Endothelial cell of umbilical vein (primary cell): ENCODE measurements at regions not wholly inside any gene's neighbourhood (a gene's known extent, or its start where the extent isn't known, plus 50 kb on each side); places are given as distances from the start of the nearest gene placed in this dataset.

Source experiments
- BruUV-seq: library from RNA; stranded (reverse); fragments of 400-500 nt; replicated peaks from 2 replicates; lab custom pipeline; 2021; lab: Mats Ljungman, UMichigan
- CTCF ChIA-PET: fragments of 300-600, 350-600 bp; sonication (Branson Sonifier 250); formaldehyde crosslinking; loops from one replicate; lab custom pipeline; 2021; ENCODE audit warnings: antibody characterized with exemption, inconsistent platforms; lab: Charles Lee
- POLR2A ChIA-PET: fragments of 300-600, 350-600 bp; sonication (Branson Sonifier 250); formaldehyde crosslinking; loops from one replicate; lab custom pipeline; 2021; ENCODE audit warnings: antibody characterized with exemption, inconsistent platforms; lab: Charles Lee
- DNase-seq: peaks from one replicate; pipeline ENCODE4 v3.0.0-alpha.2; 2011; ENCODE audit warnings: low read depth, low spot score
- FAIRE-seq: peaks from 2 replicates; lab custom pipeline; 2011; peaks lifted over from hg19 to GRCh38; lab: Jason Lieb, UNC
- H2AFZ ChIP-seq: 2 replicates; pipeline ENCODE4 v1.6.0; 2012; ENCODE audit warnings: low read depth, low read length, control low read depth, inconsistent platforms
- H3K27ac ChIP-seq: 2 replicates; pipeline ENCODE4 v1.5.1; 2011; ENCODE audit warnings: low read depth, mild to moderate bottlenecking, control low read depth, low read length, moderate library complexity; ENCODE audit not compliant: insufficient read depth
- H3K27me3 ChIP-seq, 2 experiments: 2 replicates each; pipeline versions ENCODE4 v1.6.0 to v1.6.1; 2011; ENCODE audit warnings: low read length in 2 of 2, mixed read lengths in 1 of 2; ENCODE audit not compliant: control insufficient read depth in 2 of 2, insufficient read depth in 2 of 2
- H3K36me3 ChIP-seq, 2 experiments: 2 replicates in 1 of 2; 3 replicates in 1 of 2; pipeline ENCODE4 v1.5.1; 2011; ENCODE audit warnings: low read length in 2 of 2, mild to moderate bottlenecking in 1 of 2, moderate library complexity in 1 of 2; ENCODE audit not compliant: control insufficient read depth in 2 of 2, insufficient read depth in 2 of 2; ENCODE audit errors: extremely low read depth in 1 of 2
- H3K4me1 ChIP-seq: 3 replicates; pipeline ENCODE4 v1.5.1; 2011; ENCODE audit warnings: mild to moderate bottlenecking, low read length; ENCODE audit not compliant: control insufficient read depth, insufficient read depth; ENCODE audit errors: extremely low read depth
- H3K4me2 ChIP-seq: 2 replicates; pipeline ENCODE4 v1.6.1; 2011; ENCODE audit warnings: low read length, control low read depth, mixed read lengths; ENCODE audit not compliant: insufficient read depth
- H3K4me3 ChIP-seq, 3 experiments: fragments of 200-600 bp in 1 of 3; sonication (generic), shearing (Covaris generic) in 1 of 3; replicated peaks in 1 of 3; 2 replicates each; pipeline ENCODE4 v1.5.1; 2011 to 2016; ENCODE audit warnings: control low read depth in 3 of 3, low read length in 3 of 3, mild to moderate bottlenecking in 2 of 3, inconsistent platforms in 1 of 3, low read depth in 1 of 3, moderate library complexity in 1 of 3; ENCODE audit not compliant: insufficient read depth in 1 of 3
- H3K79me2 ChIP-seq: 2 replicates; pipeline ENCODE4 v1.6.0; 2012; ENCODE audit warnings: low read length, inconsistent platforms; ENCODE audit not compliant: control insufficient read depth, insufficient read depth
- H3K9ac ChIP-seq: replicated peaks from 2 replicates; pipeline ENCODE3; 2011; ENCODE audit warnings: low read length, control low read depth; ENCODE audit not compliant: insufficient read depth; ENCODE audit errors: extremely low read depth
- H3K9me1 ChIP-seq: replicated peaks from 3 replicates; pipeline ENCODE4 v1.6.0; 2011; ENCODE audit warnings: mild to moderate bottlenecking, low read length; ENCODE audit not compliant: control insufficient read depth, insufficient read depth; ENCODE audit errors: extremely low read depth
- H3K9me3 ChIP-seq: replicated peaks from 2 replicates; pipeline ENCODE4 v1.5.1; 2012; ENCODE audit warnings: low read length, inconsistent platforms; ENCODE audit not compliant: control insufficient read depth, insufficient read depth
- H4K20me1 ChIP-seq: replicated peaks from 2 replicates; pipeline ENCODE3; 2011; ENCODE audit warnings: mild to moderate bottlenecking, low read length; ENCODE audit not compliant: control insufficient read depth, insufficient read depth; ENCODE audit errors: extremely low read depth
- CTCF ChIP-seq, 2 donors: IDR thresholded peaks; 1 replicate in 1 of 2; 2 replicates in 1 of 2; pipeline ENCODE4 v1.5.1; 2011; ENCODE audit warnings: low read length in 2 of 2, mild to moderate bottlenecking in 2 of 2, moderate library complexity in 2 of 2, control low read depth in 1 of 2, inconsistent platforms in 1 of 2, low read depth in 1 of 2; ENCODE audit not compliant: insufficient read depth in 1 of 2; ENCODE audit errors: extremely low read depth in 1 of 2
- EZH2 ChIP-seq: IDR thresholded peaks from 2 replicates; pipeline ENCODE4 v1.6.1; 2012; ENCODE audit warnings: borderline replicate concordance, low read depth, mild to moderate bottlenecking, moderate library complexity, low read length, inconsistent platforms; ENCODE audit not compliant: severe bottlenecking
- FOS ChIP-seq: IDR thresholded peaks from 2 replicates; pipeline ENCODE4 v1.6.1; 2011; ENCODE audit warnings: mild to moderate bottlenecking, low read length, moderate library complexity, borderline replicate concordance; ENCODE audit not compliant: insufficient read depth
- GATA2 ChIP-seq: IDR thresholded peaks from 2 replicates; pipeline ENCODE4 v1.7.0; 2011; ENCODE audit warnings: low read depth, mild to moderate bottlenecking, moderate library complexity, mixed read lengths, low read length; ENCODE audit not compliant: insufficient read length, insufficient read depth
- JUN ChIP-seq: IDR thresholded peaks from 2 replicates; pipeline ENCODE4 v1.6.1; 2011; ENCODE audit warnings: borderline replicate concordance, low read depth; ENCODE audit not compliant: insufficient read length, insufficient read depth
- MAX ChIP-seq: IDR thresholded peaks from 2 replicates; pipeline ENCODE4 v1.6.1; 2011; ENCODE audit not compliant: insufficient read depth, insufficient read length
- MYC ChIP-seq: IDR thresholded peaks from one replicate; pipeline ENCODE4 v1.6.1; 2011; ENCODE audit warnings: mild to moderate bottlenecking, low read depth, low read length
- POLR2A ChIP-seq: IDR thresholded peaks from 2 replicates; pipeline ENCODE4 v1.6.1; 2012; ENCODE audit warnings: low read depth, mild to moderate bottlenecking, control low read depth, low read length
- POLR2AphosphoS5 ChIP-seq: IDR thresholded peaks from 2 replicates; pipeline ENCODE4 v1.6.1; 2012; ENCODE audit warnings: low read depth, mild to moderate bottlenecking, control low read depth, low read length, moderate library complexity; ENCODE audit not compliant: insufficient read depth
- dilution Hi-C: fragments of 300-500 bp; cut with MboI; formaldehyde crosslinking; loops from one replicate; pipeline ENCODE4 v1.15.0; 2019; ENCODE audit warnings: low sequenced_read_pairs; ENCODE audit not compliant: extremely low pct_ligation_motif_present
- intact Hi-C: fragments of 100-400 bp; cut with micrococcal nuclease; formaldehyde crosslinking; loops from one replicate; pipeline ENCODE4 v1.10.0; 2022

GRCh38 chr4:188328966-188329365 is 189.7 kb downstream of the TRIML1 start:
- no peaks in the 10 kb centered on the region for H3K9me1 ChIP-seq
- no peak for FAIRE-seq

More at GRCh38 chr4:188328966-188329365, 189.7 kb downstream of the TRIML1 start:
- Histone ChIP-seq H3K4me3 (no peak overlapping the region), H3K9ac (no peak overlapping the region), H3K27me3 (no peaks in the 10 kb centered on the region), H3K79me2 (no peaks in the 10 kb centered on the region), H3K4me2 (no peak overlapping the region), H3K4me1 (no peaks in the 10 kb centered on the region), H3K27ac (no peak overlapping the region), H2AFZ (no peak overlapping the region), H4K20me1 (no peaks in the 10 kb centered on the region), H3K9me3 (peaks cover 5% of the 10 kb centered on the region), H3K36me3 (no peaks in the 10 kb centered on the region)
- intact Hi-C loops (no loop called here), dilution Hi-C loops (no loop called here)
- TF ChIP-seq POLR2AphosphoS5, result no peak
- no peak for TF ChIP-seq POLR2A
- no peak for TF ChIP-seq GATA2
- TF ChIP-seq JUN, result no peak
- TF ChIP-seq FOS, result no peak
- no peak for TF ChIP-seq MAX
- no peak for TF ChIP-seq EZH2
- TF ChIP-seq CTCF (IDR thresholded peaks at IDR 0.05; ENCODE audit: extremely low read depth in 1 of 2, insufficient read depth in 1 of 2, low read depth in 1 of 2, low read length in 2 of 2), result no peak
- no peak for TF ChIP-seq MYC
- no TSS peak for BruUV-seq
- DNase-seq, result no peak
- ChIA-PET CTCF (interaction anchor here (0.6 kb wide), 1 partner anchor 132 kb away, joined by 3 read pairs; no protein-coding TSS in a partner anchor), POLR2A (no interaction called here)
